Body of pancreas (tissue), 4 donors: ENCODE measurements at regions not wholly inside any gene's neighbourhood (a gene's known extent, or its start where the extent isn't known, plus 50 kb on each side); places are given as distances from the start of the nearest gene placed in this dataset.

Experiments
- POLR2A ChIP-seq, 3 donors: fragments of 450-650 bp; IDR thresholded peaks; one replicate each; pipeline ENCODE4 v1.6.1; 2016; ENCODE audit warnings: antibody characterized with exemption in 3 of 3, mild to moderate bottlenecking in 2 of 3
- TF ChIP-seq, protein P1 (sequence below), 7 experiments: fragments of 450-650 bp in 4 of 7; fragments of 200-600 bp in 3 of 7; sonication (generic) in 3 of 7; IDR thresholded peaks; one replicate each; pipeline ENCODE4 v1.5.1; 2016 to 2019; ENCODE audit warnings: antibody characterized with exemption in 7 of 7

DNA sequence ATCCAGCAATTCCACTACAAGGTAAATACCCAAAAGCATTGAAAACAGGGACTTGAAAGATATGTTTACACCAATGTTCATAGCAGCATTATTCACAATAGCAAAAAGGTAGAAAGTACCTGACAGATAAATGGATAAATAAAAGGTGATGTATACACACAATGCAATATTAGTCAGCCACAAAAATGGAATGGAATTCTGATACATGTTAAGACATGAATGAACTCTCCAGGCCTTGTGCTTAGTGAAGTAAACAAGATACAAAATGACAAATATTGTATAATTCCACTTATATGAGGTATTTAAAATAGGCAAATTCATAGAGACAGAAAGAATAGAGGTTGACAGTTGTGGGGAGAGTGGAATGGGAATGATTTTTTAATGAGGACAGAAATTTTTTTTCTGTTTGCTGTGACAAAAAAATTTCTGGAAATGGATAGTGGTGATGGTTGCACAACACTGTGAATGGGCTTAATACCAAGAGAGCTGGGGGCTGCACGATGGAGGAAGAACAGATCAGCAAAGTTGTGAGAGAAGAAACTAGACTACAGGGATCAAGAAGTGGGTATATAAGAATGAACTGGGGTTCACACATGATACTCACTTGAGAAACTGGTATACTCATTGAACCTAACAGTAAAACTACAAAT, 137.2 kb downstream of the MZT1 start:
- TF ChIP-seq, protein P1, sequence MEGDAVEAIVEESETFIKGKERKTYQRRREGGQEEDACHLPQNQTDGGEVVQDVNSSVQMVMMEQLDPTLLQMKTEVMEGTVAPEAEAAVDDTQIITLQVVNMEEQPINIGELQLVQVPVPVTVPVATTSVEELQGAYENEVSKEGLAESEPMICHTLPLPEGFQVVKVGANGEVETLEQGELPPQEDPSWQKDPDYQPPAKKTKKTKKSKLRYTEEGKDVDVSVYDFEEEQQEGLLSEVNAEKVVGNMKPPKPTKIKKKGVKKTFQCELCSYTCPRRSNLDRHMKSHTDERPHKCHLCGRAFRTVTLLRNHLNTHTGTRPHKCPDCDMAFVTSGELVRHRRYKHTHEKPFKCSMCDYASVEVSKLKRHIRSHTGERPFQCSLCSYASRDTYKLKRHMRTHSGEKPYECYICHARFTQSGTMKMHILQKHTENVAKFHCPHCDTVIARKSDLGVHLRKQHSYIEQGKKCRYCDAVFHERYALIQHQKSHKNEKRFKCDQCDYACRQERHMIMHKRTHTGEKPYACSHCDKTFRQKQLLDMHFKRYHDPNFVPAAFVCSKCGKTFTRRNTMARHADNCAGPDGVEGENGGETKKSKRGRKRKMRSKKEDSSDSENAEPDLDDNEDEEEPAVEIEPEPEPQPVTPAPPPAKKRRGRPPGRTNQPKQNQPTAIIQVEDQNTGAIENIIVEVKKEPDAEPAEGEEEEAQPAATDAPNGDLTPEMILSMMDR (IDR thresholded peaks at IDR 0.05): no peak
- TF ChIP-seq POLR2A (IDR thresholded peaks at IDR 0.05): no peak
